ENCODE measurements at regions not wholly inside any gene's neighbourhood (a gene's known extent, or its start where the extent isn't known, plus 50 kb on each side); places are given as distances from the start of the nearest gene placed in this dataset.

- intact Hi-C loops (cut with DNase I, micrococcal nuclease): no loop called here
- DNase-seq: no peak
- Histone ChIP-seq H3K9me3 (no peaks in the 10 kb centered on the region), H3K4me1 (ENCODE audit: low read depth) (no peaks in the 10 kb centered on the region), H3K36me3 (ENCODE audit: low read depth) (no peaks in the 10 kb centered on the region), H3K4me3 (no peak overlapping the region)
- no peak for TF ChIP-seq CTCF (IDR thresholded peaks at IDR 0.05)
- no peak for ATAC-seq
Observed at GRCh38 chr6:134727081-134727480, 222.8 kb downstream of the ALDH8A1 start.

DNA sequence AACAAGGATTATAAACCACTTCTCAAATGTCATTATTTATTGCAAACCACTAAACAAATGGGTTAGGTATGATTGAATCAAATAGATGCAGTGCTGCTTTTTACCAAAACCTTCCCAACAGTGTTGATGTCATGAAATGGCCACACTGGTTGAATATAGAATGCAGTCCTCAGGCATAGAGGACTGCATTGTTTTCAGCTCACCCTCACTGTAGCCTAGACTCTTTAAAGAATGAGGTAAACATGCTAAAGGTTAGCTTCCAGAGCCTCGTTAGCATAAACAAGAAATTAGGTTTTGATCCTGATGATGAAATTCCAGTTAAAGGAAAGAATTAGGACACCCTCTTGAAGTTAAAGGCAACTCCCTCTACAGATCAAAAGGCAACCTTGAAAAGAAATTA is 224.3 kb downstream of the ALDH8A1 start:
- TF ChIP-seq CTCF (IDR thresholded peaks at IDR 0.05): no peak
- no peaks in the 10 kb centered on the region for H3K4me1 ChIP-seq (ENCODE audit: low read depth)
- no peaks in the 10 kb centered on the region for H3K9me3 ChIP-seq
- DNase-seq (no peak), ATAC-seq (no peak)
- H3K36me3 ChIP-seq (ENCODE audit: low read depth): no peaks in the 10 kb centered on the region
- H3K4me3 ChIP-seq: no peak overlapping the region
- intact Hi-C loops (cut with DNase I, micrococcal nuclease): no loop called here

DNA sequence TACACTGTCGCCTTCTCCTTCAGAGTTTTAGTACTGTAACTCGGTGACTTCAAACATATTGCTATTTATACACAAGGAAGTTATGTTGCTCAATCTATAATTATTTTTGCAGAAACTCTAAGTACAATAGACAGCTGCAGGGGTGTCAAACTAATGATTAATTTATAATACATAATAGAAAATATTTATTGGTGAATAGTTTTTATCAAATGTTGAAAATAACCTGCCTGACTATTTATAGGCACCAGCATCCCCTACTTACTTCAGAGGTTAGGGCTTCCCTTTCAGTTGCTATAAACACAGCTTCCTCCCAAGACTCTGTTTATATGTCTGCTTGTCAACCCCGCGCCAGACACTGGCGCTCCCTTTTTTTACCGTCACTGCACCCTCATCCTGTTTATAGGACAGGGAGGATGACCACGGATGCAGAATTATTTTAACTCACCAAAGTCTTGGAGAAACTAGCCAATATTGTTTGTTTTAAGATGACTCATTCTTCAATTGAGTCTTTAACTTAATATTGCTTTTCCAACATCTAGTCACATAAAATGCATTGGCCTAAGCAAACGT is 225.0 kb downstream of the ALDH8A1 start:
- H3K4me1 ChIP-seq (ENCODE audit: low read depth): no peaks in the 10 kb centered on the region
- H3K4me3 ChIP-seq: no peak overlapping the region
- no peaks in the 10 kb centered on the region for H3K9me3 ChIP-seq
- intact Hi-C loops (cut with DNase I, micrococcal nuclease): no loop called here
- no peak for TF ChIP-seq CTCF (IDR thresholded peaks at IDR 0.05)
- ATAC-seq: peak; percentile 68
- DNase-seq: peak in 1 of 3 donors; percentile 28
- no peaks in the 10 kb centered on the region for H3K36me3 ChIP-seq (ENCODE audit: low read depth)

DNA sequence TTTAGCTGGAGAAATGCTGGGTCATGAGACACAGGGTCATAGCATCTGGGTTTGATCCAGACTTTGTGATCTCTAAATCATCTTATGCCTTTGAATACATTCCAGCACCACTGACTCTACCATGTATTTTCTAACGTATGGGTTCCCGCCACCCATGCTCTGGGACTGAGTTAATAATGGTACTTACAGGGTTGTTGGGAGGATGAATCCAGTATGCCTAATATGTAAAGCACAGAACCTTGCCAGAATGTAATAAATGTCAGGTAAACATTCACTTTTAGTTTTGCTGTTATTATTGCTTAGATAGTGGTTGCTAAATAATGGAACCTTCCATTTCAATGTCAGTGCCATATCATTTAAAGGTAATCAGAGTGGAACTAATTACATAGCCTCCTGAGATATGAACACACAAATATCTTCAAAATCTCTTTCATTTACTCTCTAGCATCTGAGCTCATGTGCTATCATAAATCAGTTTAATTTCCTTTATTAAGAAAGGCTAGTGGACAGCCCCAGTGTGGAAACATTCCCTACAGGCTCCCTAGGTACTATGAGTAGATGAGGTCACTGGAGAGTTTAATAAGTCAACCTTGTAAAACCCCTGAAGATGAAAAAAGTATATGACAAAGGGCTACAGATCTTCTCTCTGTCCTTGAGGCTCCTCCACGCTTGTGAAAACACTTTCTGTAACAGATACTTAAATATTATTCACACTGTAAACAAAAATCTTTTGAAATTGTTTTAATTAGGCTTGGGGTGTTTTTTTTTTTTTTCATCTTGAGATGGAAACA is 226.6 kb downstream of the ALDH8A1 start:
- Histone ChIP-seq H3K4me3 (no peak overlapping the region), H3K9me3 (no peaks in the 10 kb centered on the region), H3K36me3 (ENCODE audit: low read depth) (no peaks in the 10 kb centered on the region), H3K4me1 (ENCODE audit: low read depth) (no peaks in the 10 kb centered on the region)
- intact Hi-C loops (cut with DNase I, micrococcal nuclease): no loop called here
- no peak for TF ChIP-seq CTCF (IDR thresholded peaks at IDR 0.05)
- ATAC-seq: no peak
- DNase-seq: no peak

- no peak for TF ChIP-seq CTCF (IDR thresholded peaks at IDR 0.05)
- Histone ChIP-seq H3K4me1 (ENCODE audit: low read depth) (no peaks in the 10 kb centered on the region), H3K9me3 (no peaks in the 10 kb centered on the region), H3K4me3 (no peak overlapping the region), H3K36me3 (ENCODE audit: low read depth) (no peaks in the 10 kb centered on the region)
- ATAC-seq (no peak), DNase-seq (no peak)
- intact Hi-C loops (cut with DNase I, micrococcal nuclease): no loop called here
Observed at GRCh38 chr6:134722200-134722870, 227.6 kb downstream of the ALDH8A1 start.

Measured in mucosa of descending colon (tissue), 3 donors.